ENCODE measurements at regions not wholly inside any gene's neighbourhood (a gene's known extent, or its start where the extent isn't known, plus 50 kb on each side); places are given as distances from the start of the nearest gene placed in this dataset.

DNA sequence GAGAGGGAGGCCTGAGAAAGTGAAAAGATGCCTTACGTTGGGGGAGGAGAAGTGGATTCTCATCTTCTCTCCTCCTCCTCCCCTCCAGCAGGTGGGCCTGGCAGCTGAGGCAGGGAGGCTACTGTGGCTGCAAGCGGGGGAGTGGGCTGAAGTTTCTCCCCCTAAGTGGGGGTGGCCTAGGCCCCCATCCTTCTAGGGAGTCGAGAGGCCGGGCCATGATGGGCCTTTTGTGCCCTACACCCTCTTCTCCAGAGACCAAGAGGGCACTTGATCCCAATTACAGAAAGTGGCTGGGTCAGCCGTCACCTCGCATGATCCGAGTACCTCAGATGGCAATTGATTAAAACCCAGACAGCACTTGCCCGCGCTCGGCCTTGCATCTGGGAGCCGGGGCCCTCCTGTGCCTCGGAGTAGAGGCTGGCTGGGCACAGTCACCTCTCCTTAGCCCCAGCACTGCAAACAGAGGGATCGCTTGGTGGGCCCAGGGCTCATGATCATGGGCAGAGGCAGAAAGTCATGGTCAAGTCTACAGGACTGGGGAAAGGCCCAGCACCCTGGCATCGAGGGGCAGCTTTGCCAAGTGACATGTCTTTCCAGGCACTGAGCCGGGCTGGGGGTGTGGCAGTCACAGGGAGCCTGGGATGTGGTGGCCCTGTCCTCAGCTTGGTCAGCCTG, 78.3 kb downstream of the IRX5 start:
- no peaks in the 10 kb centered on the region for H4K20me1 ChIP-seq (ENCODE audit: insufficient read depth, low read length)
- TF ChIP-seq, protein P1, sequence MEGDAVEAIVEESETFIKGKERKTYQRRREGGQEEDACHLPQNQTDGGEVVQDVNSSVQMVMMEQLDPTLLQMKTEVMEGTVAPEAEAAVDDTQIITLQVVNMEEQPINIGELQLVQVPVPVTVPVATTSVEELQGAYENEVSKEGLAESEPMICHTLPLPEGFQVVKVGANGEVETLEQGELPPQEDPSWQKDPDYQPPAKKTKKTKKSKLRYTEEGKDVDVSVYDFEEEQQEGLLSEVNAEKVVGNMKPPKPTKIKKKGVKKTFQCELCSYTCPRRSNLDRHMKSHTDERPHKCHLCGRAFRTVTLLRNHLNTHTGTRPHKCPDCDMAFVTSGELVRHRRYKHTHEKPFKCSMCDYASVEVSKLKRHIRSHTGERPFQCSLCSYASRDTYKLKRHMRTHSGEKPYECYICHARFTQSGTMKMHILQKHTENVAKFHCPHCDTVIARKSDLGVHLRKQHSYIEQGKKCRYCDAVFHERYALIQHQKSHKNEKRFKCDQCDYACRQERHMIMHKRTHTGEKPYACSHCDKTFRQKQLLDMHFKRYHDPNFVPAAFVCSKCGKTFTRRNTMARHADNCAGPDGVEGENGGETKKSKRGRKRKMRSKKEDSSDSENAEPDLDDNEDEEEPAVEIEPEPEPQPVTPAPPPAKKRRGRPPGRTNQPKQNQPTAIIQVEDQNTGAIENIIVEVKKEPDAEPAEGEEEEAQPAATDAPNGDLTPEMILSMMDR (IDR thresholded peaks at IDR 0.05; ENCODE audit: extremely low read depth, low read depth, low read length) = no peak
- H3K36me3 ChIP-seq (ENCODE audit: insufficient read depth, low read length) = no peaks in the 10 kb centered on the region
- peaks cover 4% of the 10 kb centered on the region for H3K27me3 ChIP-seq (ENCODE audit: insufficient read depth, low read length)
- H3K9me3 ChIP-seq (ENCODE audit: low read depth, low read length) = no peaks in the 10 kb centered on the region
- DNase-seq (ENCODE audit: insufficient read length, low spot score, missing footprints) = no peak
- no peak overlapping the region for H2AFZ ChIP-seq (ENCODE audit: low read length)
- no peaks in the 10 kb centered on the region for H3K4me1 ChIP-seq (ENCODE audit: insufficient read depth, low read length)
- H3K4me3 ChIP-seq (ENCODE audit: insufficient read depth, low read length) = no peak overlapping the region
- no peaks in the 10 kb centered on the region for H3K79me2 ChIP-seq (ENCODE audit: insufficient read depth, low read length)
- H3K4me2 ChIP-seq (ENCODE audit: insufficient read depth, low read length) = no peak overlapping the region
- no peak overlapping the region for H3K27ac ChIP-seq (ENCODE audit: low read depth, low read length)

DNA sequence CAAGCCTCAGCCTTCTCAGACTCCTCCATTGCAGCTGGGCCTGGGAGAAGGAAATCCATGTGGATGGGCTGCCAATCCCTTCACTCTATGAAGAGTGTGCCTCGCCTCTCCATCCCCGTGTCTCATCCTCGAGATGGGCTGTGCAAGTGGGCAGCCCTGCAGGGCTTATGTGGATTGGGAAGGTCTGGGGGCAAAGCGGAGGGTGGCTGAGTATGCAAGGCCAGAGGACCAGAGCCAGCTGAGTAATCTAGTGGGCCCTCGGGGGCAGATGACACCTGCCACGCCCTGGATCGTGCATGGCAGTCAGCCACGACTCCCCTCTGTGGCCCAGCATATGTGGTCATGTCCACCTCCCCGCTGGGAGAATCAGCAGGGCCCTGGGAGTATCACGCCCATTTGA, 78.9 kb downstream of the IRX5 start:
- H3K27me3 ChIP-seq (ENCODE audit: insufficient read depth, low read length) = peaks cover 4% of the 10 kb centered on the region
- H3K36me3 ChIP-seq (ENCODE audit: insufficient read depth, low read length) = no peaks in the 10 kb centered on the region
- H2AFZ ChIP-seq (ENCODE audit: low read length) = no peak overlapping the region
- H4K20me1 ChIP-seq (ENCODE audit: insufficient read depth, low read length) = no peaks in the 10 kb centered on the region
- H3K79me2 ChIP-seq (ENCODE audit: insufficient read depth, low read length) = no peaks in the 10 kb centered on the region
- no peak for DNase-seq (ENCODE audit: insufficient read length, low spot score, missing footprints)
- TF ChIP-seq, protein P1 (IDR thresholded peaks at IDR 0.05; ENCODE audit: extremely low read depth, low read depth, low read length) = no peak
- H3K4me2 ChIP-seq (ENCODE audit: insufficient read depth, low read length) = no peak overlapping the region
- no peaks in the 10 kb centered on the region for H3K4me1 ChIP-seq (ENCODE audit: insufficient read depth, low read length)
- H3K9me3 ChIP-seq (ENCODE audit: low read depth, low read length) = no peaks in the 10 kb centered on the region
- H3K27ac ChIP-seq (ENCODE audit: low read depth, low read length) = no peak overlapping the region
- H3K4me3 ChIP-seq (ENCODE audit: insufficient read depth, low read length) = no peak overlapping the region

DNA sequence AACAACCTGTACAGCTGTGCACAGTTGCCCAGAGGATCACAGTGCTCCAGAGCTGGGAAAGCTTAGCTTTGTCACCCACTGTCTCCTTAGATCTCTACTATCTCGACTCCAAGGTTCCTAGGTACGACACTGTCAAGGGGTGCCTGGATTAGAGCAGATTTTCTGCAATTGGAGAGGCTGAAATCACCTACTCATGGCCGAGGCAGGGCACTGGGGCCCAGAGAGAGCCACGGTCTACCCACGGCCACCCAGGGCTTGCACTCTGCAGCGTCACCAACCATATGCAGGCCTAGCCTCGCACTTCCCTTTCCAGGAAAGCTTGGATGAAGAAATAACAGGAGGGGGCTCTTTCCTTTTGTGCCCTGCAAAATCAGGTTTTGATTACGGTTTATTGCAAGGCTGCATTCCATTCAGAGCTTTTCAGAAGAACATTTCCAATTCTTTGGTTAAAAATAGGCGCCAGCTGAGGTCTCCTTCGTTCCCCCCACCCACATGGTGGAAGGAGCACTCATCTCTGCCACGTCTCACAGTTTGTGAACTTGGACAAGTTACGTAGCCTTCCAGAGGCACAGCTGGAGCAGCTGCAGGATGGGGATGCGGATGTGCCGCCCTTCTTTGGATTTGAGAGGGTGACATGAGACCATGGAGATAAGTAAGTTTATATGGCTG, 80.0 kb downstream of the IRX5 start:
- no peak overlapping the region for H3K4me2 ChIP-seq (ENCODE audit: insufficient read depth, low read length)
- no peaks in the 10 kb centered on the region for H3K79me2 ChIP-seq (ENCODE audit: insufficient read depth, low read length)
- no peaks in the 10 kb centered on the region for H3K9me3 ChIP-seq (ENCODE audit: low read depth, low read length)
- no peak overlapping the region for H3K4me3 ChIP-seq (ENCODE audit: insufficient read depth, low read length)
- no peak overlapping the region for H3K27ac ChIP-seq (ENCODE audit: low read depth, low read length)
- no peak overlapping the region for H2AFZ ChIP-seq (ENCODE audit: low read length)
- TF ChIP-seq, protein P1 (IDR thresholded peaks at IDR 0.05; ENCODE audit: extremely low read depth, low read depth, low read length) = no peak
- no peaks in the 10 kb centered on the region for H3K36me3 ChIP-seq (ENCODE audit: insufficient read depth, low read length)
- no peaks in the 10 kb centered on the region for H4K20me1 ChIP-seq (ENCODE audit: insufficient read depth, low read length)
- H3K27me3 ChIP-seq (ENCODE audit: insufficient read depth, low read length) = peaks cover 4% of the 10 kb centered on the region
- H3K4me1 ChIP-seq (ENCODE audit: insufficient read depth, low read length) = no peaks in the 10 kb centered on the region
- DNase-seq (ENCODE audit: insufficient read length, low spot score, missing footprints) = no peak

DNA sequence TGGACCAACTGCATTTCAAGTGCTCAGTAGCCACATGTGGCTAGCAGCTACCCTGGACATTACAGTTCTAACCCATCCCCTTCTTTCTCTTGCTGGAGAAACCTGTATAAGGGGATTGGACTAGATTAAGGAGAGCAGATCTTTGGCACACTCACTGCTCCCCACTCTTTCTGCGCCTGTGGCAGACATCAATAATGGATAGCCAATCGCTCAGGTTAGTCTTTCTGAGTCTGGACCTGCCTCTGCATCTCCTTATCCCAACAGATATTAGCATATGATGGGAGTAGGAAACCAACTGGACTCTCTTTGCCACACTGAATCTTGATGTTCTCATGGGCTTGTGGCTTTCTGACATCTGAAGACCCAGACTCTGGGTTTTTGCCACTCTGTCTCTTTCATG, 81.7 kb downstream of the IRX5 start:
- Histone ChIP-seq H3K4me2 (ENCODE audit: insufficient read depth, low read length) (no peak overlapping the region), H3K4me1 (ENCODE audit: insufficient read depth, low read length) (no peaks in the 10 kb centered on the region), H3K9me3 (ENCODE audit: low read depth, low read length) (no peaks in the 10 kb centered on the region), H3K36me3 (ENCODE audit: insufficient read depth, low read length) (no peaks in the 10 kb centered on the region), H2AFZ (ENCODE audit: low read length) (no peak overlapping the region), H4K20me1 (ENCODE audit: insufficient read depth, low read length) (no peaks in the 10 kb centered on the region), H3K27me3 (ENCODE audit: insufficient read depth, low read length) (peaks cover 3% of the 10 kb centered on the region), H3K27ac (ENCODE audit: low read depth, low read length) (no peak overlapping the region), H3K79me2 (ENCODE audit: insufficient read depth, low read length) (no peaks in the 10 kb centered on the region), H3K4me3 (ENCODE audit: insufficient read depth, low read length) (no peak overlapping the region)
- TF ChIP-seq, protein P1 (IDR thresholded peaks at IDR 0.05; ENCODE audit: extremely low read depth, low read depth, low read length) = no peak
- no peak for DNase-seq (ENCODE audit: insufficient read length, low spot score, missing footprints)
